ENCODE measurements at regions not wholly inside any gene's neighbourhood (a gene's known extent, or its start where the extent isn't known, plus 50 kb on each side); places are given as distances from the start of the nearest gene placed in this dataset.

DNA sequence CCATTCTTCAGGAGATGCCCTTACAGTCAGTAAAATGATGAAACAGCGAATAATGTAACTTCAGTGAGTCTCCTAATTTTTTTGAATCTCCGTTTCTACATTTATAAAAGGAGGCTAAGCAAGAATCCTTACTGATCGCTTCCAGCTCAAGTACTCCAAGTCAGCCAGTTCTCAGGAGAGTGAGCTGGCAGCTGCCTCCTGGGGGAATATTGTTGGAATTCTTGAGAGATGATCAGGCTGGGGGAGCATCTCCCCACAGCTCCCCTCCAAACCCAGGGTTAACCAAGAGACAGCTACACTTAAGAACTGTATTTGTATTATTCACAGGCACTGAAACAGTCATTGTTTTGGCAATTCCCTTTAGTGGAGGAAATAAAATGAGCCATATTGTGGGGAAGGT, 89.1 kb upstream of the PCSK2 start:
- DNase-seq: peak; percentile 75

DNA sequence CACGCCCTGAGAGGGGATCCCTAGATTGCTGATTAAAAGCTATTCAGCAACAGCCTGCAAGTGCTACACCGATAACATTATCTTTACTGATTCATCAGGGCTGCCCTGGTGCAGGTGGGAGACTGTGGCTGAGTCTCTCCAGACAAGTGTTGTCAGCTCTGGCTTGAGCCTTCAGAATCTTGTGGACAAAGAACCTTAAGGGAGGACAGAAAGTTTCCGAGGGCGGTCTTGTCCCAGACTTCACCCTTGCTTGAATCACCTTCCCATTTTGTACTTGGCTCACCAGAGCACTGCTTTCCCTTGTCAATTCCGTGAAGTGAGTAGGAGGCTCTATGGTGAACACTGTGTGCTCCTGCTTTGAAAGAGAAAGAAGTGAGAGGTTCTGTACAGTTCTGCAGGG, 88.6 kb upstream of the PCSK2 start:
- no peak for DNase-seq

DNA sequence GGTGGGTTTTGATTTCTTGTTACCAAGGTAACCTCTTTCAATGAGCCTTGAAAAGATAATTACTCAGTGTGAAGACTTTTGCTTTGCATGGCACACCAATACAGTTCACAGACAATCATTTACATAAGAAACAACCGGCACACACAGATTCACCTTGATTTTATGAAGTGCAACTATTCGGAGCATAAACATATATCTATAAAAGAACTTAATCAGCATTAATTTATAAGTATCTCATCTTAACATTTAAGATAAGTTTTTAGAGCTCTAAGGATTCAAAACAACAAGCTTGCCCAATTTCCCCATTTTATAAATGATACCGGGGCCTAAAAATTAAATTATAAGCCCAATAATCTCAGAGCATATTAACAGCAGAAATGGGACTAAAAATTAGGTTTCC, 85.9 kb upstream of the PCSK2 start:
- no peak for DNase-seq

DNA sequence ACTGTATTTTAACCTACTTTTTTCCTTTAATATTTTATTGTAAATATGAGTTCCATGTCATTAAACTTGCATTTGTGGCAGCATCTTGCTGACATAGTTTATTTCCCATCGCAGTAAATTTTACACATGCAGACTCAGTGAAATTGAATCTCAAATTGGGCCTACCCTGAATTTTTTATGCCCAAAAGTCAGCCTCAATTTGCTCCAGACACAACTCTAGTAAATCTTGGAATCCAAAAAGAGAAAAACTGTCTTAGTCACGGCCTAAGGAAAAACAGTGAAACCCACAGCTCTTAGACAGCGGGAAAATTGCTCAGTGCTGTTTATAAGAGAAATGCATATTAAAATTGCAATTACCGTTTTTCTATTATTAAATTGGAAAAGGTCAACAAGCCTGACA, 85.3 kb upstream of the PCSK2 start:
- DNase-seq: no peak

DNA sequence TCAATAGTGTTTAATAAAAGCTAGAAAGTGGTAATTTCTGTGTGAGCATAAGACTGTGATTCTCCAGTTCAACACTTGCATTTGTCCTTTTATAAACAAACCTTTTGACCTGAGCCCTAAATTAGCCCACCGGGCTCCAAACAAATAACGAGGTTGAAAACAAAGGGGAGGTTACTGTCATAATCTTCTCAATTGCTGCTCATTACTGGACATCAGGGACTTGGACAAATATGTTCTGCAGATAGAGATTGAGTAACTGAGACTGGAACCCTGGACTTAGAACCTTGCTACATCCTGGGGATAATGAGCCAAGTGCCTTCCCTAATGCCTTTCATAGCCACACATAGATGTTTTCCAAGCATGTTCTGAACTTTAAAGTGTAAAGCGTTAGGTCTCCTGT, 84.2 kb upstream of the PCSK2 start:
- DNase-seq: no peak

DNA sequence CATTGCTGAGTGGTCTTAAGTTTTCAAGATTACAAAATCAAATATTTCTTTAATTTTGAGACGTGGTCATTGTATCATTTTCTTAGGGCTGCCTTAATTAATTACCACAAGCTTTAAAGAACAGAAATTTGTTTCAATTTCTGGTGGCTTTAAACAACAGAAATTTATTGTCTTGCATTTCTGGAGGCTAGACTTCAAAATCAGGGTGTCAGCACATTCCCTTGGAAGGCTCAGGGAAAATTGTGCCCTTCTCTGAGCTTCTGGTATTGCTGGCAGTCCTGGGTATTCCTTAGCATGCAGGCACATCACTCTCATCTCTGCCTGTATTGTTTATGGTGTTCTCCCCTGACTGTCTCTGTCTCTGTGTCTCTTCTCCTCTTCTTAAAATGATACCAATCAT, 76.0 kb upstream of the PCSK2 start:
- DNase-seq: no peak

DNA sequence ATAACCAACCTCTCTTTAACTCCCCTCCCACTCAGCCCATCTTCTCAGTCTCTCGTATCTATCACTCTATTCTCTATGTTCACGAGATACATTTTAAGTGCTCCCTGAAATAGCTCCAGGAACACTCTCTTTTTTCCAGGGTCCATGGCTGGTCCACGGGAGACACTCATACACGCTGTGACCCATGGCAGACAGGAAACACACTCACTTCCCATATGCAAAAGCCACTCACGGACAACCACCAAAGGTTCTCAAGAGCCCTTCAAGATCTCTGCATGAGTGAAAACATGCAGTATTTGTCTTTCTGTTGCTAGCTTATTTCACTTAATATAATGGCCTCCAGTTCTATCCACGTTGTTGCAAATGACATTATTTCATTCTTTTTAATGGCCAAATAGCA, 71.4 kb upstream of the PCSK2 start:
- no peak for DNase-seq

DNA sequence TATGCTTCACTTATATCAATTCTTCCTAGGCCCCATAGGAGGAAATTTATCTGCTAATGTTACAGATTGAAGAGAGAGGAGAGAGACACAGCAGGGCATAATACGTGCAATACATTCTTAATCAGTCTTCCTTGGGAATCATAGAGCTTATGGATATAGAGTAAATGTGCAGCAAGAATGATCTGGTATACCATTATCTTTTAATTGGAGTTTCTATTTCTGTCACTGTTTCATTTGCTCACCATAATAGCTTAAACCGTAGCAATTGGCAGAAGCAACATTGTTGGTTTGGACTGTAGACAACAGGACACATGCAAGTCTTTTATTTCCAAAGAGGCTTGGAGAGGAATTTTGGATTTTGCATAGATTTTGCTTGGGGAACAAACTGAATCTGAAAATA, 68.1 kb upstream of the PCSK2 start:
- DNase-seq: no peak

DNA sequence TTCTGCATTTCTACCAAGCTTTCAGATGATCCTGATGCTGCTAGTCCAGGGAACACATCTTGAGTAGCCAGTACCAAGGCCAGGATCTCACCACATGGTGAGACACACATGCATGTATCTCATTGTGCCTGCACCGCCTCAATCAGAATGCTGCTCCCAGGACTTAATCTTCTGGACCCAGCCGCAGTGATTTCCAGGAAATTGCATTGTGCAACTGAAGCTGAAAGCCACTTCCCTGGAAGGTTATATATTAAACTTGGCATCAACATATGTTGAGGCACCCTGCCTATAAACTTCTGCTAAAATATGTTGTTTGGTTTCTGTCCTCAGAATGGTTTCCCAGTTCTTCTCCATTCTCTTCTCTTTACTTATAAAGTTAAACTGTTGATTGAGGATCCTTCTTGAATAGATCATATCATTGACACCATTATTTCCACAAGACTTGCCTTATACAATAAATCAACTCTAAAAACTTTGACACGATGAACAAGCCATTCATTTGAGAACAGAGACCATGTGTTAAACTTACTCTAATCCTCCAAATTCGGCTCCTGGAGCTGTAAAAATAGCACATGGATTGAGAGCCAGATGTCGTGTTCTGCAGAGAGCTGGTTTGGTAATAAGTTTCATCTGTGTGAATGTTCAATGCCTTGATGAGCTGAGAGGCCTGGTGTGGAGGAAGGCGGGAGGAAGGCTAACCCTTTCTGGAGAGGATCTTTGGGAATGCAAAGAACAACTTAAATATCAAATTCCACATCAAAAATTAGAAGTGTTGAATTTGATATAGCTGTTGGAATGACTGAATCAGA, 65.0 kb upstream of the PCSK2 start:
- DNase-seq: peak; percentile 80

DNA sequence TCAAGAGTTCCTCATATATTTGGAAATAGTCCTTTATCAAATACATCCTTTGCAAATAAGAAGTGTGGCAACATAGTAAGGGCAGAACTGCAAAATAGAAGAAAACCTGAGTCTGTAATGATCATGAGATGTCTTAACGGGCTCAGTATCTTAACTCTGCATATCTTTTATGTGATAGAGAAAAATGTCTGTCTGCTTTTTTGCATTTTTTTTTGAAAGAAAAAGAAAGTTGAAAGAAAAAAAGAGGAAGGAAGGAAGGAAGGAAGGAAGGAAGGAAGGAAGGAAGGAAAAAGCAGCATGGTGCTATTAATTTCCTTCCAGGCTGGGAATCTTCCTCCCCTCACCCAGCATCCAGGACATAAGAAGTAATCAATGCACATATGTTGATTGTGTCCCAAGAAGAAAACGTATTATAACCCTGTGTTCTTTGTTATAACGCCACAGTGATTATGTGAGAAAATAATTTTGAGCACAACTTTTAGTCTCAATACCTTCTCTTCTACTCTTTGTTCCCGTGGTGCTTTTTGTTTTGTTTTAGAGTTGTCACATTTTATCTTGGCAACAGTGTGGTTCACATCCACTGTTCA, 58.7 kb upstream of the PCSK2 start:
- no peak for DNase-seq

DNA sequence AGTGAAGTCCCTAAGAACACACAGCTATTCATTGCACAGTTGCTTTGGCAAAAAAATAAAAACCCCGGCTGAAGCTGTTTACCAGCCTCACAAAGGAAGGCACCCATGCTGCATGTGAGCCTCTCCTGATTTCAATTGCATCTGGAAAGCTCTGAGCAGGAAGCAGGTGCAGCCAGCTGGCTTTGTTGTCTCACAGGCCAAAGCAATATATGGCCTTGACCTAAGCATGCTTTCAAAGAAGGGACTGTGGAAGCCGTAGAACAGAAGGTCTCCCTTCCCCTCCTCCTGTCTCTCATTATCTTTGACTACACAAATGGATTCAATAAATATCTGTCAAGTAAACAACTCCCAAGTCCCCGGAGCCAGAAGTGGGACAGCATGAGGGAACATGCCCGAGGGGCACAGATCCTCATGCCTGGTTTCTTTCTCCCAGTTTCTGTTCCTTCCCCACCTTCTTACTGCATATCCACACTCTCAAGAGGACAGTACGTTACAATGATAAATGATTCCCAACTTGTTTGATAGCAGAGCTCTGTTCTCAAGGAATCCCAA, 57.2 kb upstream of the PCSK2 start:
- no peak for DNase-seq

DNA sequence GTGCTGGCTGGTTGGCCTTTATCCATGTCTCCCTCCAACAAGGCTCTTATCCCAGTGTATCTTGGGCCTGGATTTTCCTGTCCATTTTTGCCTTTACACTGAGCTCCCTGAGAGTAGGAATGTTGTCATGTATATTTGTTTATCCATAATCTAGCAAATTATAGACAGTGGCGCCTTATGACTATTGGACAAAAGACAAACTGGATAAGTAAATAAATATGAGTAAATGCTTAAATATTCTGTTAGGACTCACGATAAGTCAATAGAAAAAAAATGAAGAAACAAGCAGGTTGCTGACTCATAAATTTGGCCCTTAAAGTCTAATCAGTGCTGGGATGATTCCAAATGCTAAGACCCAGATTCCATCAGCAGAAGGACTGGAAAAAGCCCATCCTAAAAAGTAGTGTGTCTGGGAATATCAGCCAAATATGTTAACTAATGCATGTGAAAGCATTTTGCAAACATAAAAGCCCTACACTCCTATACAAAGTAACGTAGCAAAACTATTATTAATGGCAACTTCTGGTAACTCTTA, 55.0 kb upstream of the PCSK2 start:
- peak; percentile 36 for DNase-seq

DNA sequence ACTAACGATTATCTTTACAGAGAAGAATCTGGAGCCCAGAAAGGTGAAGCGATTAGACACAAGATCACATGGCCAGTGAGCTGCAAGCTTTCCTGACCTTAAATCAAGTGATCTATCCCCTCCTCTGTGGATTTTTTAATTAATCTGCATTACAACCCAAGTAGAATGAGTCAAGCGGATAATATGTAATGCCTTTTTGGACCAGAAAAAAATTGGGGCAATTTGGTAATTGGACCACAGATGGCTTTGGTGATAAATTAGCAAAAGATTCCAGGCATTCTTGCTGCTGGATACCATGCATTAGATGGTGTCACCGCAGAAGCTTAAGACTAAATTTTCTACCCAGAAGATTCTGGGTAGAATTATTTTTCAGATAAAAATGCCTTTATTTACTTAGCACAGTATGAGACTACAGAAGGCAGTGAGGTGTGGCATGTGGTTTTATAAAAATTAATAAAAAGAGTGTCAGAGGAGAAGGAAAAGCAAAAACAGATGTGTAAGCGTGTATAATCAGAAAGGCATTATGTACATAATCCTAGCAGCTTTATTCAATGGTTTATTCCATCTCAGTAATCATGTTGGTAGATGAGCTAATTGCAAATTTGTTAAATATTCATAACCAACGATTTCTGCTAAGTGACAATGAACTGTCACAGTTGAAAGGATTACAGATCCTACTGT, 53.9 kb upstream of the PCSK2 start:
- peak; percentile 69 for DNase-seq
